Liver (tissue), 8 donors: ENCODE measurements at regions not wholly inside any gene's neighbourhood (a gene's known extent, or its start where the extent isn't known, plus 50 kb on each side); places are given as distances from the start of the nearest gene placed in this dataset.

Source experiments
- DNase-seq: peaks from one replicate; pipeline ENCODE4 v3.0.0-alpha.2; 2017; ENCODE audit warnings: low spot score
- H3K27ac ChIP-seq, 2 donors: one replicate each; pipeline ENCODE4 v1.7.0; 2013; ENCODE audit warnings: inconsistent platforms in 2 of 2, low read length in 2 of 2, control low read depth in 1 of 2, low read depth in 1 of 2, mild to moderate bottlenecking in 1 of 2
- H3K27me3 ChIP-seq, 4 donors: one replicate each; pipeline versions ENCODE4 v1.6.1 to v1.7.0; 2013; ENCODE audit warnings: low read length in 3 of 4, inconsistent platforms in 1 of 4, mild to moderate bottlenecking in 1 of 4, moderate library complexity in 1 of 4; ENCODE audit not compliant: control insufficient read depth in 4 of 4, insufficient read depth in 4 of 4
- H3K36me3 ChIP-seq, 4 donors: one replicate each; pipeline versions ENCODE4 v1.6.1 to v1.7.0; 2013; ENCODE audit warnings: low read length in 3 of 4, mild to moderate bottlenecking in 3 of 4, low read depth in 1 of 4, moderate library complexity in 1 of 4; ENCODE audit not compliant: control insufficient read depth in 4 of 4, insufficient read depth in 3 of 4
- H3K4me1 ChIP-seq, 4 donors: one replicate each; pipeline versions ENCODE4 v1.6.1 to v1.7.0; 2013; ENCODE audit warnings: low read length in 3 of 4, mild to moderate bottlenecking in 3 of 4, moderate library complexity in 1 of 4; ENCODE audit not compliant: control insufficient read depth in 4 of 4, insufficient read depth in 4 of 4
- H3K4me3 ChIP-seq, 3 donors: one replicate each; pipeline versions ENCODE4 v1.6.1 to v1.7.0; 2013; ENCODE audit warnings: low read length in 3 of 3, control low read depth in 1 of 3, low read depth in 1 of 3, mild to moderate bottlenecking in 1 of 3
- H3K9ac ChIP-seq, 2 donors: one replicate each; pipeline ENCODE4 v1.7.0; 2013; ENCODE audit warnings: low read length in 2 of 2, mild to moderate bottlenecking in 2 of 2, moderate library complexity in 2 of 2, control low read depth in 1 of 2, low read depth in 1 of 2
- H3K9me3 ChIP-seq, 4 donors: one replicate each; pipeline versions ENCODE4 v1.6.1 to v1.7.0; 2013; ENCODE audit warnings: low read length in 3 of 4; ENCODE audit not compliant: control insufficient read depth in 4 of 4
- EGR1 ChIP-seq, 2 donors: IDR thresholded peaks; 2 replicates each; pipeline ENCODE4 v1.6.1; 2016 to 2018; ENCODE audit warnings: antibody characterized with exemption in 2 of 2, low read depth in 2 of 2
- FOXA1 ChIP-seq: IDR thresholded peaks from 2 replicates; pipeline ENCODE4 v1.6.1; 2016; ENCODE audit warnings: antibody characterized with exemption
- FOXA2 ChIP-seq: IDR thresholded peaks from 2 replicates; pipeline ENCODE4 v1.6.1; 2016; ENCODE audit warnings: antibody characterized with exemption
- GABPA ChIP-seq, 2 donors: IDR thresholded peaks in 1 of 2; conservative IDR thresholded peaks in 1 of 2; 2 replicates each; pipeline ENCODE4 v1.6.1; 2016; ENCODE audit warnings: antibody characterized with exemption in 2 of 2, mild to moderate bottlenecking in 1 of 2, moderate library complexity in 1 of 2
- HNF4A ChIP-seq, 2 donors: conservative IDR thresholded peaks; 2 replicates each; pipeline ENCODE4 v1.6.1; 2016; ENCODE audit warnings: antibody characterized with exemption in 2 of 2, mild to moderate bottlenecking in 2 of 2
- JUND ChIP-seq, 2 donors: IDR thresholded peaks; 2 replicates each; pipeline ENCODE4 v1.6.1; 2016; ENCODE audit warnings: antibody characterized with exemption in 2 of 2
- RAD21 ChIP-seq, 2 donors: IDR thresholded peaks; 2 replicates each; pipeline ENCODE4 v1.6.1; 2016; ENCODE audit warnings: antibody characterized with exemption in 2 of 2, mild to moderate bottlenecking in 2 of 2
- SP1 ChIP-seq: IDR thresholded peaks from 2 replicates; pipeline ENCODE4 v1.6.1; 2018; ENCODE audit warnings: antibody characterized with exemption, mild to moderate bottlenecking
- YY1 ChIP-seq: IDR thresholded peaks from 2 replicates; pipeline ENCODE4 v1.6.1; 2016; ENCODE audit warnings: antibody characterized with exemption, mild to moderate bottlenecking
- WGBS: extraction: QIAGEN DNeasy Blood & Tissue Kit; methylation state at CpG from one replicate; pipeline ENCODE4 v1.1.7; 2013; 5-methylcytosine and 5-hydroxymethylcytosine counted together
- TF ChIP-seq, protein P1 (sequence below): fragments of 150-350 bp; IDR thresholded peaks from 2 replicates; pipeline ENCODE4 v1.5.1; 2017; ENCODE audit warnings: improper control_type of control experiment, low read depth, low read length; ENCODE audit not compliant: missing input control
- TF ChIP-seq, protein P2 (sequence below): IDR thresholded peaks from 2 replicates; pipeline ENCODE4 v1.6.1; 2016; ENCODE audit warnings: antibody characterized with exemption
- TF ChIP-seq, protein P3 (sequence below): IDR thresholded peaks from 2 replicates; pipeline ENCODE4 v1.6.1; 2016; ENCODE audit warnings: antibody characterized with exemption
- TF ChIP-seq, protein P4 (sequence below): IDR thresholded peaks from 2 replicates; pipeline ENCODE4 v1.6.1; 2016; ENCODE audit warnings: antibody characterized with exemption, mild to moderate bottlenecking
- donor health status: healthy.
- donor health status: healthy.
- donor health status: healthy.
- donor health status: healthy.
- donor health status: healthy.

DNA sequence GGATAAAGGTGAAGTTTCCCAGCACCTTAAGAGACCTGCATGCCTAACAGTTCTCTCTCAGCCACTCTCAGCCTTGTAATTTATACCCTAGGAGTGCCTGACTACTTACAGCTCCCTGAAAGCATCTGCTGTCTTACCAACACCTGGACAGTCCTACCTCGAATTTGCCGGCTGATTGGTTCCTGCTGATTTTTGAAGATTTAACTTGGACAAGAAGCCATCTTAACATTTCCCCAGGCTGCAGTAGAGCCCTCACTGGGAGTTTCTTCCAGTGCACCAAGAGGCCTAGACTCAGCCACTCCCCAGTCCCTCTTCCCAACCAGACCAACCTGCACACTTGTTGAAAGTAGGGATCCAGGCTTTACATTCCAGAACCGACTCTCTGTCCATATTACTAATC, 174.5 kb downstream of the LINC00237 start:
- Histone ChIP-seq H3K4me1 (no peaks in the 10 kb centered on the region), H3K27me3 (peaks cover 0 to under 1% (median 0%) of the 10 kb centered on the region in 4 donors), H3K9ac (no peak overlapping the region), H3K27ac (no peak overlapping the region), H3K4me3 (no peak overlapping the region), H3K36me3 (no peaks in the 10 kb centered on the region), H3K9me3 (no peaks in the 10 kb centered on the region)
- DNase-seq = no peak
- TF ChIP-seq, protein P1, sequence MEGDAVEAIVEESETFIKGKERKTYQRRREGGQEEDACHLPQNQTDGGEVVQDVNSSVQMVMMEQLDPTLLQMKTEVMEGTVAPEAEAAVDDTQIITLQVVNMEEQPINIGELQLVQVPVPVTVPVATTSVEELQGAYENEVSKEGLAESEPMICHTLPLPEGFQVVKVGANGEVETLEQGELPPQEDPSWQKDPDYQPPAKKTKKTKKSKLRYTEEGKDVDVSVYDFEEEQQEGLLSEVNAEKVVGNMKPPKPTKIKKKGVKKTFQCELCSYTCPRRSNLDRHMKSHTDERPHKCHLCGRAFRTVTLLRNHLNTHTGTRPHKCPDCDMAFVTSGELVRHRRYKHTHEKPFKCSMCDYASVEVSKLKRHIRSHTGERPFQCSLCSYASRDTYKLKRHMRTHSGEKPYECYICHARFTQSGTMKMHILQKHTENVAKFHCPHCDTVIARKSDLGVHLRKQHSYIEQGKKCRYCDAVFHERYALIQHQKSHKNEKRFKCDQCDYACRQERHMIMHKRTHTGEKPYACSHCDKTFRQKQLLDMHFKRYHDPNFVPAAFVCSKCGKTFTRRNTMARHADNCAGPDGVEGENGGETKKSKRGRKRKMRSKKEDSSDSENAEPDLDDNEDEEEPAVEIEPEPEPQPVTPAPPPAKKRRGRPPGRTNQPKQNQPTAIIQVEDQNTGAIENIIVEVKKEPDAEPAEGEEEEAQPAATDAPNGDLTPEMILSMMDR = no peak
- no peak for TF ChIP-seq EGR1 (IDR thresholded peaks at IDR 0.05; ENCODE audit: low read depth in 2 of 2)
- no peak for TF ChIP-seq JUND (IDR thresholded peaks at IDR 0.05)
- TF ChIP-seq HNF4A (conservative IDR thresholded peaks at IDR 0.05) = no peak
- TF ChIP-seq FOXA1 = no peak
- no peak for TF ChIP-seq GABPA (IDR thresholded peaks at IDR 0.05 in 1 of 2, conservative IDR thresholded peaks at IDR 0.05 in 1 of 2)
- TF ChIP-seq, protein P2, sequence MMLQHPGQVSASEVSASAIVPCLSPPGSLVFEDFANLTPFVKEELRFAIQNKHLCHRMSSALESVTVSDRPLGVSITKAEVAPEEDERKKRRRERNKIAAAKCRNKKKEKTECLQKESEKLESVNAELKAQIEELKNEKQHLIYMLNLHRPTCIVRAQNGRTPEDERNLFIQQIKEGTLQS = no peak
- no peak for TF ChIP-seq FOXA2
- TF ChIP-seq SP1 = no peak
- WGBS = 83% methylated on average over 3 of the region's 3 CpGs

DNA sequence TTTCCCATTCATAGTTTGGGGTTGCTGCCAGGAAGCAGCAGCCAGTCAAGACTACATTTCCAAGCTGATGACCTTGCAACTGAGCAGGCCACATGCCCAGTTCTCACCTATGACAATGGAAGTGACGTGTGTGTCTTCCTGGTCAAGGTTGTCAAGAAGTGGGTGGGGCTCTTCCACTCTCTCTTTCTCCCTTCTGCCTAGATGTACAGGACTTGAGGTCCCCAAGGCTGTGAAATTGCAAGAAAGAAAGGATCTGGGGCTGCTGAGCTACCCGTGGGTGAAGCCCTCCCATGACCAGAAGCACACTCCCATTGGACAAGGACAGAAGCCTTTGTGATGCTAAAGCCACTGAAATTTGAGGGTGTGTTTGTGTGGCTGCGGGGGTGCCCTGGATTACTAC, 175.1 kb downstream of the LINC00237 start:
- H3K9ac ChIP-seq = no peak overlapping the region
- WGBS = 51% methylated on average over 3 of the region's 3 CpGs
- no peaks in the 10 kb centered on the region for H3K36me3 ChIP-seq
- no peaks in the 10 kb centered on the region for H3K4me1 ChIP-seq
- H3K27me3 ChIP-seq = no peaks in the 10 kb centered on the region
- H3K27ac ChIP-seq = no peak overlapping the region
- no peak for DNase-seq
- no peaks in the 10 kb centered on the region for H3K9me3 ChIP-seq
- TF ChIP-seq YY1 (no peak), SP1 (no peak), HNF4A (conservative IDR thresholded peaks at IDR 0.05) (no peak), RAD21 (IDR thresholded peaks at IDR 0.05) (no peak)
- TF ChIP-seq, protein P3, sequence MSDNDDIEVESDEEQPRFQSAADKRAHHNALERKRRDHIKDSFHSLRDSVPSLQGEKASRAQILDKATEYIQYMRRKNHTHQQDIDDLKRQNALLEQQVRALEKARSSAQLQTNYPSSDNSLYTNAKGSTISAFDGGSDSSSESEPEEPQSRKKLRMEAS = no peak
- no peak overlapping the region for H3K4me3 ChIP-seq

DNA sequence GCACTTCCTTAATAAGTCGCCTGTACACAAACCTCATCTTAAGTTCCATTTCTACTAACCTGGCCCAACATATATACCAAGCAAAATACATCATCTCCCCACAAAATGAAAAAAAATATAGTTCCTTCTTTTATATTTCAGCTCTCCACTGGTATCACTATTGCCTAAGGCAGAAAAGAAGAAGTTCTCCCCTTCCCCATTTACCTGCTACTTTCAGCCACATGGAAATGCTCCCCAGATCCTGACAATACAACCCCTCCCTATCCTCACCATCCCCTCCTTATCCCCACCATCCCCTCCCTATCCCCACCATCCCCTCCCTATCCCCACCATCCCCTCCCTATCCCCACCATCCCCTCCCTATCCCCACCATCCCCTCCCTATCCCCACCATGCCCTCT, 175.7 kb downstream of the LINC00237 start:
- no peak for DNase-seq
- Histone ChIP-seq H3K27ac (no peak overlapping the region), H3K36me3 (no peaks in the 10 kb centered on the region), H3K9ac (no peak overlapping the region), H3K27me3 (no peaks in the 10 kb centered on the region), H3K4me3 (no peak overlapping the region), H3K4me1 (no peaks in the 10 kb centered on the region), H3K9me3 (no peaks in the 10 kb centered on the region)
- 51% methylated on average over 1 of the region's 1 CpG for WGBS
- TF ChIP-seq, protein P4, sequence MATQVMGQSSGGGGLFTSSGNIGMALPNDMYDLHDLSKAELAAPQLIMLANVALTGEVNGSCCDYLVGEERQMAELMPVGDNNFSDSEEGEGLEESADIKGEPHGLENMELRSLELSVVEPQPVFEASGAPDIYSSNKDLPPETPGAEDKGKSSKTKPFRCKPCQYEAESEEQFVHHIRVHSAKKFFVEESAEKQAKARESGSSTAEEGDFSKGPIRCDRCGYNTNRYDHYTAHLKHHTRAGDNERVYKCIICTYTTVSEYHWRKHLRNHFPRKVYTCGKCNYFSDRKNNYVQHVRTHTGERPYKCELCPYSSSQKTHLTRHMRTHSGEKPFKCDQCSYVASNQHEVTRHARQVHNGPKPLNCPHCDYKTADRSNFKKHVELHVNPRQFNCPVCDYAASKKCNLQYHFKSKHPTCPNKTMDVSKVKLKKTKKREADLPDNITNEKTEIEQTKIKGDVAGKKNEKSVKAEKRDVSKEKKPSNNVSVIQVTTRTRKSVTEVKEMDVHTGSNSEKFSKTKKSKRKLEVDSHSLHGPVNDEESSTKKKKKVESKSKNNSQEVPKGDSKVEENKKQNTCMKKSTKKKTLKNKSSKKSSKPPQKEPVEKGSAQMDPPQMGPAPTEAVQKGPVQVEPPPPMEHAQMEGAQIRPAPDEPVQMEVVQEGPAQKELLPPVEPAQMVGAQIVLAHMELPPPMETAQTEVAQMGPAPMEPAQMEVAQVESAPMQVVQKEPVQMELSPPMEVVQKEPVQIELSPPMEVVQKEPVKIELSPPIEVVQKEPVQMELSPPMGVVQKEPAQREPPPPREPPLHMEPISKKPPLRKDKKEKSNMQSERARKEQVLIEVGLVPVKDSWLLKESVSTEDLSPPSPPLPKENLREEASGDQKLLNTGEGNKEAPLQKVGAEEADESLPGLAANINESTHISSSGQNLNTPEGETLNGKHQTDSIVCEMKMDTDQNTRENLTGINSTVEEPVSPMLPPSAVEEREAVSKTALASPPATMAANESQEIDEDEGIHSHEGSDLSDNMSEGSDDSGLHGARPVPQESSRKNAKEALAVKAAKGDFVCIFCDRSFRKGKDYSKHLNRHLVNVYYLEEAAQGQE = no peak
- TF ChIP-seq YY1 (no peak), EGR1 (IDR thresholded peaks at IDR 0.05; ENCODE audit: low read depth in 2 of 2) (no peak)
